IPS-NIHi7 (cell line): ENCODE measurements at regions not wholly inside any gene's neighbourhood (a gene's known extent, or its start where the extent isn't known, plus 50 kb on each side); places are given as distances from the start of the nearest gene placed in this dataset.

Experiments used
- DNase-seq: peaks from one replicate; pipeline ENCODE4 v3.0.0; 2012; ENCODE audit warnings: mixed read lengths; ENCODE audit errors: extremely low spot score

- DNase-seq, result no peak
These were observed 193.5 kb upstream of the ALKAL2 start for GRCh38 chr2:481388-481787.

- no peak for DNase-seq
These were observed 191.7 kb upstream of the ALKAL2 start for GRCh38 chr2:479490-480176.

- DNase-seq, result no peak
These were observed 191.1 kb upstream of the ALKAL2 start for GRCh38 chr2:479031-479430.

- DNase-seq, result no peak
These were observed 183.7 kb upstream of the ALKAL2 start for GRCh38 chr2:471560-471959.

- DNase-seq, result no peak
These were observed 181.6 kb upstream of the ALKAL2 start for GRCh38 chr2:469514-469913.

GRCh38 chr2:468648-469336 is 180.9 kb upstream of the ALKAL2 start:
- no peak for DNase-seq

- DNase-seq, result no peak
These were observed 180.2 kb upstream of the ALKAL2 start for GRCh38 chr2:467892-468647.

GRCh38 chr2:467543-467891 is 179.6 kb upstream of the ALKAL2 start:
- no peak for DNase-seq

GRCh38 chr2:467101-467500 is 179.2 kb upstream of the ALKAL2 start:
- DNase-seq, result no peak

- DNase-seq, result no peak
These were observed 176.8 kb upstream of the ALKAL2 start for GRCh38 chr2:464562-465309.

GRCh38 chr2:460861-461260 is 173.0 kb upstream of the ALKAL2 start:
- no peak for DNase-seq

- no peak for DNase-seq
These were observed 172.0 kb upstream of the ALKAL2 start for GRCh38 chr2:459931-460330.

GRCh38 chr2:458425-458815 is 170.5 kb upstream of the ALKAL2 start:
- DNase-seq, result no peak

GRCh38 chr2:457792-458424 is 170.0 kb upstream of the ALKAL2 start:
- no peak for DNase-seq

- DNase-seq, result no peak
These were observed 169.4 kb upstream of the ALKAL2 start for GRCh38 chr2:457262-457661.

- DNase-seq, result no peak
These were observed 168.0 kb upstream of the ALKAL2 start for GRCh38 chr2:455913-456312.

GRCh38 chr2:455015-455705 is 167.3 kb upstream of the ALKAL2 start:
- no peak for DNase-seq

GRCh38 chr2:453132-453531 is 165.2 kb upstream of the ALKAL2 start:
- DNase-seq, result no peak

- DNase-seq, result no peak
These were observed 163.6 kb upstream of the ALKAL2 start for GRCh38 chr2:451495-451894.

GRCh38 chr2:449246-450067 is 161.6 kb upstream of the ALKAL2 start:
- DNase-seq, result no peak
